ENCODE measurements at regions not wholly inside any gene's neighbourhood (a gene's known extent, or its start where the extent isn't known, plus 50 kb on each side); places are given as distances from the start of the nearest gene placed in this dataset.

DNA sequence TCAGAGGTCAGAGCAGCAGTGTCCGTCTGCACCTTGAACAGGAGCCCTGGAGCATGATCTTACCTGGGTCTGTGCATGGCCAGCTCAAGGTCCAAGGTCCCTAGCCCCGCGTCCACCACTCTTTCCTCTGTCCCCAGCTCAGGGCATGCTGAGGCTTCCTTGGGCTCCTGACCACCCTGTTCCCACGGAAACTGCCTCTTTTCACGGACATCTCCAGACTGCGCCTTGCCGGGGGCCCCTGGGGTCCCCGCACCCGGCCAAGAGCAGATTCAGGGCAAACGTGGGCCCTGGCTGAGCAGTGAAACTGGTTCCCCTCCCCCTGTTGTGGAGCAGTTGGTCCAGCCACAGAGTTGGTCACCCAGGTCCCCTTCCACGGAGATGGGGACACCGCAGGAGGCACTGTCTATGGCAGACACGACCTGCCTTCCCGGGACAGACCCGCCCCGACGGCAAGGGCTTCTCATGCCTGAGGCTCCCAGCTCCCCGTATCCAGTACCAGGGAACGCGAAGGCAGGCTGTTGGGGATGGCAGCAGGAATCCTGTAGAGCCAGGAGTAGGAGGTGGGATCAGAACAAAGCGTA is 217.4 kb upstream of the PPP2R2D start:
- TF ChIP-seq, protein P1, sequence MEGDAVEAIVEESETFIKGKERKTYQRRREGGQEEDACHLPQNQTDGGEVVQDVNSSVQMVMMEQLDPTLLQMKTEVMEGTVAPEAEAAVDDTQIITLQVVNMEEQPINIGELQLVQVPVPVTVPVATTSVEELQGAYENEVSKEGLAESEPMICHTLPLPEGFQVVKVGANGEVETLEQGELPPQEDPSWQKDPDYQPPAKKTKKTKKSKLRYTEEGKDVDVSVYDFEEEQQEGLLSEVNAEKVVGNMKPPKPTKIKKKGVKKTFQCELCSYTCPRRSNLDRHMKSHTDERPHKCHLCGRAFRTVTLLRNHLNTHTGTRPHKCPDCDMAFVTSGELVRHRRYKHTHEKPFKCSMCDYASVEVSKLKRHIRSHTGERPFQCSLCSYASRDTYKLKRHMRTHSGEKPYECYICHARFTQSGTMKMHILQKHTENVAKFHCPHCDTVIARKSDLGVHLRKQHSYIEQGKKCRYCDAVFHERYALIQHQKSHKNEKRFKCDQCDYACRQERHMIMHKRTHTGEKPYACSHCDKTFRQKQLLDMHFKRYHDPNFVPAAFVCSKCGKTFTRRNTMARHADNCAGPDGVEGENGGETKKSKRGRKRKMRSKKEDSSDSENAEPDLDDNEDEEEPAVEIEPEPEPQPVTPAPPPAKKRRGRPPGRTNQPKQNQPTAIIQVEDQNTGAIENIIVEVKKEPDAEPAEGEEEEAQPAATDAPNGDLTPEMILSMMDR (IDR thresholded peaks at IDR 0.05) = no peak

DNA sequence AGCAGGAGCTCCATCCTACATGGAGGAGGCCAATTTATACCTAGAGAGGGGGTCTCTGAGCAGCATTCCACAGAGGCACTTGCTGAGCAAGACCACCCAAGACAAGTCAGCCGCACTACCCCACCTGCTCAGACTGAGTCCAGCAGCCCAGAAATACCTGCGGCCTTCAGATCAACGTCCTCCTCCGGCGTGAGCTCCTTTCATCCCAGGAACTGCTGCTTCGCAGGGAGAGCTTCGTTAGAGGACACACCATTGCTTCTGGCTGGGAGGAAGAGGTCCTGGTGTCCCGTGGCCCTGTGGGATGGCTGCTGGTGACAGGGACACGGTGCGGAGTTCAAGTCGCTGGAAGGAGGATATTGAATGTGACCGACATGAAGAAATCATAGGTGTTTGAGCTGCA is 216.9 kb upstream of the PPP2R2D start:
- TF ChIP-seq, protein P1 (IDR thresholded peaks at IDR 0.05) = no peak

DNA sequence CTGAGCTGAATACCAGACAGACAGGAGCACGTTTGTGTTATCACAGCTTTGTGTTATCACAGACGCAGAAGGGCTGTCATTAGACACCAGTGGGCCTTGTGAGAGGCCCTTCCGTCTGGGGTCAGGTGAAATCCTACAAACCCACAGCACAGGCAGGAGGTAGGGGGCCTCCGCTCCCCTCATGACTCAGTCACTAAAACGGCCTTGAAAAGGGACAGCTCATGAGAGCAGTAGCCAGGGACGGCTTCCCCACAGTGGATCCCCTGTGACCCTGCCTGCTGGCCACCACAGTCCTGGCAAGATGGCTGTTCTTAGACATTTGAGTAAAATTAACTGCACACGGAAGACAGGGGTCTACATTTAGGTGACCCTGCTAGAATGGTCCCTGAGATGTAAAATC is 215.8 kb upstream of the PPP2R2D start:
- TF ChIP-seq, protein P1 (IDR thresholded peaks at IDR 0.05) = no peak

DNA sequence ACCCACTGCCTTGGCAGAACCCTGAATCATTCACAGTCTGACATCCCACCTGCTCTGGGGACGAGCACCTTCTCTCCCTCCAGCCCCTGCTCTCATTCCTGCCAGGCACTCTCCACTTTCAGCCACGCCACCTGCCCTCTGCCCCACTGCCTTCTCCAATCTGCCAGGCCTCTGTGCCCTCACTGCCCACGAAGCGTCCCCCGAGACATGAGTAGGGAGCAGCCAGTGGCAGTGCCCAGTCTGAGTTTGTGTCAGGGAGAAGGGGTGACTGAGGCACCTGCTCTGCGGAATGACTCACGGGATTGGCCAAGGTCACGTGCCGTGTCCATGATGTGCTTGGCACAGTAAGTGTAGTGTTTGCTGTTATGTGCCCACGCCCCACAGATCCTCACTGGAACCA is 215.2 kb upstream of the PPP2R2D start:
- TF ChIP-seq, protein P1 (IDR thresholded peaks at IDR 0.05) = no peak

DNA sequence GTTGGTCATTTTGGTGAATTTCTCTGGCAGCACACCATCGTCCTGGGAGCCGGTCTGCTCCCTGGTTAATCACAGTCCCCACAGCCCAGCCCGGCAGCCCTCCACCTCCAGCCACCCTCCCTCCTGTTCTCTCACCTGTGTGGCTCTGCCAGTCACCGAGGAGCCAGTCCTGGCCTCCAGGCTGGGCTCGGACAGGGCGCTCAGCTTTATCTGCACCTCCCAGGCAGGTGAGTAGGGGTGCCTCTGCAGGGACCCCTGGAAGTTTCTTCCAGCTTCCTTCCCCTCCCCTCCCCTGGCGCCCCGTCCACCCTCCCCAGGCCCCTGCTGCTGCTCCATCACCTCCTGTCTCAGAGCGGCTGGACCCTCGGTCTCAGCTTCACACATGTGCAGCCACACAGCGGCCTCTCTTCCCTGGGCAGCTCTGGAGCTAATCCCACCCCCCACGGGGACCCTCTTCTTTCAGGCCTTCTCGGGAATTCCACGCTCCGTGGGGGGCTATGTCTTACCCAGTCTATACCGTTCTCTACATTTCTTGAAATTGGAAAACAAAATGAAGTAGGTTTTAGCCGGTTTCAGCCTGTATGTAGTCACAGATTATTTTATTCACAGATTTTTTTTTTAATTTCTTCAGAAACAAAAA is 213.9 kb upstream of the PPP2R2D start:
- TF ChIP-seq, protein P1 (IDR thresholded peaks at IDR 0.05) = no peak

DNA sequence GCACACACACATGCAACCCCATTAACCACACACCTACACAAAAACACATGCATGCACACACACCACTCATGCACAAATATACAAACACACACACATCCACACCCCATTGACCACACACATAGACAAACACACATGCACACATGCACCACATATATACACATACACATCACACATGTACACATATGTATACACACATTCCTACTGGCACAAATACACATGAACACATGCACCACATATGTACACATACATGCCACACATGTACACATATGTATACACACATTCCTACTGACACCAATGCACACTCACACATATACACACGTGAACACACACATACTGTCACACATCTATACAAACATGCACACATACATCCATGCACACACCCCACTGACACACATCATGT is 212.5 kb upstream of the PPP2R2D start:
- TF ChIP-seq, protein P1 (IDR thresholded peaks at IDR 0.05) = no peak

DNA sequence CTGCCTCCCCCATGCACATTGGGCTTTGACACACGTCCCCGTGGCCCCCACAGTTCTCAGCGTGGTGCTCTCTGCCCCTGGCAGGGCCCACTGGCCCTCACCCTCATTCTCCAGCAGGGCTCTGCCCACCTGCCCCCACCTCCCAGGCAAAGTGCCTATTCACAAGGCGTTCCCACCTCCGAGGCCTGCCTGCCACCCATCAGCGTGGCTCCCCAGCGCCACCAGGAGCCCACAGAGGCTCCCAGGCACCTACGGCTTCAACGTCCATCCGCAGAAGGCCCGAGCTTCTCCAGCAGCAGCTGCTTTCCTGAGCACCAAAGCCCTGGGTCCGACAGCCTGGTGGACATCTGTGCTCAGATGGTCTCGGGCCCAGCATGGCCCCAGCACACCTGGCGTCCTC is 211.8 kb upstream of the PPP2R2D start:
- TF ChIP-seq, protein P1 (IDR thresholded peaks at IDR 0.05) = no peak

All from LNCAP (cell line).